GM12874 (cell line): ENCODE measurements at regions not wholly inside any gene's neighbourhood (a gene's known extent, or its start where the extent isn't known, plus 50 kb on each side); places are given as distances from the start of the nearest gene placed in this dataset.
A peak's percentile ranks its signal among the peaks of the same experiment; 100 is the strongest.

Source experiments
- CTCF ChIP-seq: IDR thresholded peaks from 2 replicates; pipeline ENCODE4 v1.5.1; 2011; ENCODE audit warnings: low read depth, mild to moderate bottlenecking, control low read depth, low read length, moderate library complexity; ENCODE audit not compliant: insufficient read depth

- no peak for TF ChIP-seq CTCF
Observed at GRCh38 chr3:81195478-81195877, 566.0 kb downstream of the GBE1 start.

- TF ChIP-seq CTCF = no peak
Observed at GRCh38 chr3:81186412-81186811, 575.0 kb downstream of the GBE1 start.

GRCh38 chr3:81173514-81173913 is 587.9 kb downstream of the GBE1 start:
- TF ChIP-seq CTCF = peak; percentile 20; the same call in 1 of the 2 replicates

- TF ChIP-seq CTCF = no peak
Observed at GRCh38 chr3:81170298-81170697, 591.1 kb downstream of the GBE1 start.

GRCh38 chr3:81164806-81165205 is 596.6 kb downstream of the GBE1 start:
- no peak for TF ChIP-seq CTCF

- no peak for TF ChIP-seq CTCF
Observed at GRCh38 chr3:81161851-81162250, 599.6 kb downstream of the GBE1 start.

- TF ChIP-seq CTCF = no peak
Observed at GRCh38 chr3:81161100-81161499, 600.3 kb downstream of the GBE1 start.

GRCh38 chr3:81154611-81155143 is 606.8 kb downstream of the GBE1 start:
- TF ChIP-seq CTCF = no peak
